SU-DHL-6 (cell line): ENCODE measurements at regions not wholly inside any gene's neighbourhood (a gene's known extent, or its start where the extent isn't known, plus 50 kb on each side); places are given as distances from the start of the nearest gene placed in this dataset.

Source experiments
- CTCF ChIP-seq: fragments of 200-600 bp; sonication (generic); IDR thresholded peaks from one replicate; pipeline ENCODE4 v1.5.1; 2017; ENCODE audit warnings: antibody characterized with exemption, mild to moderate bottlenecking, low read length, moderate library complexity; ENCODE audit not compliant: insufficient read depth, poor library complexity, severe bottlenecking
- EZH2phosphoT487 ChIP-seq: fragments of 200-600 bp; sonication (generic), shearing (Covaris generic); conservative IDR thresholded peaks from 2 replicates; pipeline ENCODE4 v1.6.1; 2018; ENCODE audit warnings: mild to moderate bottlenecking, antibody characterized with exemption, low read length, moderate library complexity, mixed read lengths

GRCh38 chr13:73544175-73544574, 485.4 kb downstream of the KLF5 start:
- TF ChIP-seq CTCF (no peak), EZH2phosphoT487 (no peak)
